Natural killer cell (primary cell): ENCODE measurements at regions not wholly inside any gene's neighbourhood (a gene's known extent, or its start where the extent isn't known, plus 50 kb on each side); places are given as distances from the start of the nearest gene placed in this dataset.
A peak's percentile ranks its signal among the peaks of the same experiment; 100 is the strongest.

Experiments
- ATAC-seq, 3 donors: fragments of 150-1000 bp in 2 of 3; fragments of 200-7000 bp in 1 of 3; cut with Tn5 transposase; 1 replicate in 1 of 3; 2 replicates in 2 of 3; pipeline ENCODE4 v1.10.0; 2021; ENCODE audit warnings: mild to moderate bottlenecking in 2 of 3, moderate library complexity in 2 of 3
- DNase-seq, 2 donors: peaks; one replicate each; pipeline versions ENCODE4 v3.0.0 to v3.0.0-alpha.2; 2013 to 2021; ENCODE audit warnings: mixed read lengths in 1 of 2
- H3K27ac ChIP-seq: one replicate; pipeline ENCODE4 v1.5.1; 2013; ENCODE audit warnings: mild to moderate bottlenecking, low read length
- H3K27me3 ChIP-seq: one replicate; pipeline ENCODE4 v1.6.1; 2013; ENCODE audit warnings: low read length; ENCODE audit not compliant: control insufficient read depth, insufficient read depth
- H3K36me3 ChIP-seq: one replicate; pipeline ENCODE4 v1.6.1; 2013; ENCODE audit warnings: low read length; ENCODE audit not compliant: control insufficient read depth, insufficient read depth
- H3K4me1 ChIP-seq: one replicate; pipeline ENCODE4 v1.6.1; 2013; ENCODE audit warnings: low read length; ENCODE audit not compliant: control insufficient read depth, insufficient read depth
- H3K4me3 ChIP-seq: one replicate; pipeline ENCODE4 v1.5.1; 2013; ENCODE audit warnings: low read length
- H3K9me3 ChIP-seq: one replicate; pipeline ENCODE4 v1.6.1; 2013; ENCODE audit warnings: low read length; ENCODE audit not compliant: control insufficient read depth, insufficient read depth
- H3K27ac Mint-ChIP-seq, 2 donors: one replicate each; pipeline ENCODE4 v1.8.0; 2022; ENCODE audit warnings: mild to moderate bottlenecking in 2 of 2, mixed read lengths in 2 of 2, moderate library complexity in 1 of 2
- H3K27me3 Mint-ChIP-seq, 2 donors: one replicate each; pipeline ENCODE4 v1.8.0; 2022; ENCODE audit warnings: low read depth in 2 of 2, mixed read lengths in 2 of 2
- H3K36me3 Mint-ChIP-seq: one replicate; pipeline ENCODE4 v1.8.0; 2022; ENCODE audit warnings: mixed read lengths
- H3K4me1 Mint-ChIP-seq, 2 donors: one replicate each; pipeline ENCODE4 v1.8.0; 2022; ENCODE audit warnings: mixed read lengths in 2 of 2
- H3K4me3 Mint-ChIP-seq: one replicate; pipeline ENCODE4 v1.8.0; 2022; ENCODE audit warnings: mild to moderate bottlenecking, moderate library complexity, mixed read lengths
- H3K9me3 Mint-ChIP-seq, 2 donors: one replicate each; pipeline ENCODE4 v1.8.0; 2022; ENCODE audit warnings: mixed read lengths in 2 of 2
- CTCF ChIP-seq: fragments of 200-600 bp; IDR thresholded peaks from one replicate; pipeline ENCODE4 v1.8.0; 2022; ENCODE audit warnings: antibody characterized with exemption
- WGBS: methylation state at CpG from one replicate; pipeline ENCODE4 v1.1.7; 2013; ENCODE audit warnings: missing lambda C conversion rate; ENCODE audit not compliant: insufficient coverage; 5-methylcytosine and 5-hydroxymethylcytosine counted together
- intact Hi-C: fragments of 100-400 bp; cut with micrococcal nuclease; formaldehyde crosslinking; loops from one replicate; pipeline ENCODE4 v1.14.2; 2022

GRCh38 chr1:43061757-43062156 is 103.1 kb upstream of the SLC2A1 start:
- no peaks in the 10 kb centered on the region for H3K36me3 Mint-ChIP-seq
- peaks cover 19% of the 10 kb centered on the region for H3K4me1 ChIP-seq
- no peak for TF ChIP-seq CTCF
- intact Hi-C loops, result no loop called here
- H3K4me3 ChIP-seq, result no peak overlapping the region
- WGBS, result 91% methylated on average over 3 of the region's 3 CpGs
- ATAC-seq (no peak), DNase-seq (no peak)
- peaks cover 6 to 13% of the 10 kb centered on the region in 2 donors for H3K27me3 Mint-ChIP-seq
- peaks cover 24 to 40% of the 10 kb centered on the region in 2 donors for H3K4me1 Mint-ChIP-seq
- no peak overlapping the region for H3K27ac ChIP-seq
- H3K9me3 ChIP-seq, result no peaks in the 10 kb centered on the region
- no peaks in the 10 kb centered on the region for H3K36me3 ChIP-seq
- H3K4me3 Mint-ChIP-seq, result no peak overlapping the region
- H3K27me3 ChIP-seq, result no peaks in the 10 kb centered on the region
- H3K9me3 Mint-ChIP-seq, result peaks cover 0 to 3% of the 10 kb centered on the region in 2 donors
- no peak overlapping the region for H3K27ac Mint-ChIP-seq

- Histone ChIP-seq H3K4me3 (no peak overlapping the region), H3K27me3 (no peaks in the 10 kb centered on the region), H3K9me3 (no peaks in the 10 kb centered on the region), H3K27ac (no peak overlapping the region), H3K4me1 (peaks cover 19% of the 10 kb centered on the region), H3K36me3 (no peaks in the 10 kb centered on the region)
- Mint-ChIP-seq H3K4me3 (no peak overlapping the region), H3K27ac (no peak overlapping the region), H3K27me3 (peaks cover 7 to 13% of the 10 kb centered on the region in 2 donors), H3K36me3 (no peaks in the 10 kb centered on the region), H3K4me1 (peaks cover 24 to 38% of the 10 kb centered on the region in 2 donors), H3K9me3 (peaks cover 0 to 3% of the 10 kb centered on the region in 2 donors)
- 89% methylated on average over 9 of the region's 9 CpGs for WGBS
- ATAC-seq (no peak), DNase-seq (no peak)
- TF ChIP-seq CTCF, result no peak
- intact Hi-C loops, result loop anchor here (10.0 kb wide), 1 partner anchor 55 kb away; no protein-coding TSS in a partner anchor
Observed at GRCh38 chr1:43059640-43060574, 101.2 kb upstream of the SLC2A1 start.

- 21% methylated on average over 12 of the region's 12 CpGs for WGBS
- H3K27me3 Mint-ChIP-seq, result peaks cover 10 to 13% of the 10 kb centered on the region in 2 donors
- Histone ChIP-seq H3K27me3 (no peaks in the 10 kb centered on the region), H3K27ac (no peak overlapping the region), H3K4me1 (peaks cover 19% of the 10 kb centered on the region), H3K36me3 (no peaks in the 10 kb centered on the region), H3K9me3 (no peaks in the 10 kb centered on the region), H3K4me3 (no peak overlapping the region)
- no peaks in the 10 kb centered on the region for H3K36me3 Mint-ChIP-seq
- DNase-seq (no peak), ATAC-seq (peak; percentile 27 to 49 (median 49))
- intact Hi-C loops, result loop anchor here (10.0 kb wide), 1 partner anchor 54 kb away; no protein-coding TSS in a partner anchor
- H3K9me3 Mint-ChIP-seq, result peaks cover 0 to 3% of the 10 kb centered on the region in 2 donors
- H3K4me3 Mint-ChIP-seq, result no peak overlapping the region
- no peak overlapping the region for H3K27ac Mint-ChIP-seq
- H3K4me1 Mint-ChIP-seq, result peaks cover 24 to 38% of the 10 kb centered on the region in 2 donors
- no peak for TF ChIP-seq CTCF
Observed at GRCh38 chr1:43058545-43059360, 100.1 kb upstream of the SLC2A1 start.
